Panc1 (cell line): ENCODE measurements at regions not wholly inside any gene's neighbourhood (a gene's known extent, or its start where the extent isn't known, plus 50 kb on each side); places are given as distances from the start of the nearest gene placed in this dataset.

Source experiments
- REST ChIP-seq, 2 experiments: IDR thresholded peaks; 2 replicates each; pipeline ENCODE4 v1.6.1; 2011 to 2012; ENCODE audit warnings: low read depth in 2 of 2, control low read depth in 1 of 2, low read length in 1 of 2, mild to moderate bottlenecking in 1 of 2, moderate library complexity in 1 of 2; ENCODE audit not compliant: insufficient read depth in 1 of 2
- TCF7L2 ChIP-seq: IDR thresholded peaks from 2 replicates; pipeline ENCODE4 v1.6.1; 2011; ENCODE audit warnings: mild to moderate bottlenecking, low read depth, low read length, inconsistent platforms

DNA sequence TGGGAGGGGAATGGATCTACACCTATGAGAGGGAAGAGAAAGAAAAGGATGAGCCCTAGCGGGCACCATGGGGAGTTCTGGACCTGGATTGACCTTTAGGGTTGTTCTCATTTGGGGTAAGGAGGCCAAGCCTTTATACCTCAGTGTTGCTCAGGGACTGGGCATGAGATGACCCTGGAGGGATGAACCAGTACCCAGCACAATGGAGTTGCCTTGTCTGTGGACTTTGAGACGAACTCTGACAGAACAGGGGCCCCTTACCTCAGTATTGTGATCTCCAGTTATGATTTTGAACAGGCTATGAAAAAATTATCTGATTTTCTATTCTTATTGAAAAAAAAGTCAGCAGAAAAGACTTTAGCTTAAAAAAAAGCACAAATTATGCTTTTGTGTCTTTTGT lies 88.6 kb downstream of the FOXA2 start:
- TF ChIP-seq TCF7L2: no peak
- no peak for TF ChIP-seq REST (IDR thresholded peaks at IDR 0.05; ENCODE audit: insufficient read depth in 1 of 2, low read depth in 2 of 2, low read length in 1 of 2)
